ENCODE measurements at regions not wholly inside any gene's neighbourhood (a gene's known extent, or its start where the extent isn't known, plus 50 kb on each side); places are given as distances from the start of the nearest gene placed in this dataset.

- Histone ChIP-seq H3K9ac (ENCODE audit: insufficient read depth, low read depth, low read length) (no peak overlapping the region), H3K79me2 (ENCODE audit: insufficient read depth, low read length) (no peaks in the 10 kb centered on the region), H3K36me3 (replicated peaks in 1 of 2; ENCODE audit: control insufficient read depth in 1 of 2, insufficient read depth in 2 of 2, low read length in 2 of 2) (no peaks in the 10 kb centered on the region), H3K4me1 (ENCODE audit: insufficient read depth, low read length) (no peaks in the 10 kb centered on the region), H4K20me1 (ENCODE audit: insufficient read depth, low read length) (no peaks in the 10 kb centered on the region), H3K4me3 (replicated peaks in 1 of 3; ENCODE audit: insufficient read depth in 1 of 3, low read depth in 2 of 3, low read length in 3 of 3) (no peak overlapping the region), H3K27me3 (ENCODE audit: control insufficient read depth in 1 of 2, insufficient read depth in 2 of 2, low read length in 2 of 2) (no peaks in the 10 kb centered on the region), H2AFZ (ENCODE audit: low read length) (no peak overlapping the region), H3K4me2 (ENCODE audit: low read depth, low read length) (no peak overlapping the region), H3K27ac (ENCODE audit: extremely low read length, insufficient read depth, low read length) (no peak overlapping the region), H3K9me3 (ENCODE audit: low read length) (no peaks in the 10 kb centered on the region)
- in situ Hi-C loops (cut with HindIII; ENCODE audit: extremely low pct_ligation_motif_present, low pct_unique_long_range_greater_than_20kb) (no loop called here), intact Hi-C loops (cut with micrococcal nuclease; ENCODE audit: unreplicated experiment) (no loop called here)
- ChIA-PET CTCF (ENCODE audit: low intra/inter-chr PET ratio, low total read pairs) (no interaction called here), POLR2A (no interaction called here)
- no TSS peak for BruUV-seq (replicated peaks)
- TF ChIP-seq SETDB1 (CRISPR knock-in tag; IDR thresholded peaks at IDR 0.05; ENCODE audit: borderline replicate concordance) (no peak), ZNF484 (CRISPR knock-in tag; IDR thresholded peaks at IDR 0.05; ENCODE audit: borderline replicate concordance, low read depth) (no peak), ZNF652 (CRISPR knock-in tag; IDR thresholded peaks at IDR 0.05; ENCODE audit: borderline replicate concordance, low read depth) (no peak), CBX5 (CRISPR knock-in tag; IDR thresholded peaks at IDR 0.05; ENCODE audit: borderline replicate concordance) (no peak), TSC22D2 (CRISPR knock-in tag; IDR thresholded peaks at IDR 0.05; ENCODE audit: borderline replicate concordance) (no peak), STAG1 (CRISPR knock-in tag; IDR thresholded peaks at IDR 0.05) (no peak), ISX (CRISPR knock-in tag; conservative IDR thresholded peaks at IDR 0.05) (no peak), ZNF282 (IDR thresholded peaks at IDR 0.05; ENCODE audit: partially characterized antibody) (no peak), ZNF777 (CRISPR knock-in tag; IDR thresholded peaks at IDR 0.05) (no peak), AGO2 (optimal IDR thresholded peaks at IDR 0.05; ENCODE audit: low read depth, low read length) (no peak), ZNF772 (CRISPR knock-in tag; IDR thresholded peaks at IDR 0.05) (no peak), ZNF816 (CRISPR knock-in tag; IDR thresholded peaks at IDR 0.05; ENCODE audit: borderline replicate concordance) (no peak), ZNF136 (CRISPR knock-in tag; IDR thresholded peaks at IDR 0.05; ENCODE audit: low read depth) (no peak), ZBTB3 (CRISPR knock-in tag; IDR thresholded peaks at IDR 0.05; ENCODE audit: borderline replicate concordance, low read depth) (no peak), PAF1 (CRISPR knock-in tag; IDR thresholded peaks at IDR 0.05) (no peak), HDAC2 (CRISPR knock-in tag; IDR thresholded peaks at IDR 0.05) (no peak), RFXANK (CRISPR knock-in tag; IDR thresholded peaks at IDR 0.05) (no peak), FLYWCH1 (CRISPR knock-in tag; IDR thresholded peaks at IDR 0.05) (no peak)
- TF ChIP-seq, protein P1, sequence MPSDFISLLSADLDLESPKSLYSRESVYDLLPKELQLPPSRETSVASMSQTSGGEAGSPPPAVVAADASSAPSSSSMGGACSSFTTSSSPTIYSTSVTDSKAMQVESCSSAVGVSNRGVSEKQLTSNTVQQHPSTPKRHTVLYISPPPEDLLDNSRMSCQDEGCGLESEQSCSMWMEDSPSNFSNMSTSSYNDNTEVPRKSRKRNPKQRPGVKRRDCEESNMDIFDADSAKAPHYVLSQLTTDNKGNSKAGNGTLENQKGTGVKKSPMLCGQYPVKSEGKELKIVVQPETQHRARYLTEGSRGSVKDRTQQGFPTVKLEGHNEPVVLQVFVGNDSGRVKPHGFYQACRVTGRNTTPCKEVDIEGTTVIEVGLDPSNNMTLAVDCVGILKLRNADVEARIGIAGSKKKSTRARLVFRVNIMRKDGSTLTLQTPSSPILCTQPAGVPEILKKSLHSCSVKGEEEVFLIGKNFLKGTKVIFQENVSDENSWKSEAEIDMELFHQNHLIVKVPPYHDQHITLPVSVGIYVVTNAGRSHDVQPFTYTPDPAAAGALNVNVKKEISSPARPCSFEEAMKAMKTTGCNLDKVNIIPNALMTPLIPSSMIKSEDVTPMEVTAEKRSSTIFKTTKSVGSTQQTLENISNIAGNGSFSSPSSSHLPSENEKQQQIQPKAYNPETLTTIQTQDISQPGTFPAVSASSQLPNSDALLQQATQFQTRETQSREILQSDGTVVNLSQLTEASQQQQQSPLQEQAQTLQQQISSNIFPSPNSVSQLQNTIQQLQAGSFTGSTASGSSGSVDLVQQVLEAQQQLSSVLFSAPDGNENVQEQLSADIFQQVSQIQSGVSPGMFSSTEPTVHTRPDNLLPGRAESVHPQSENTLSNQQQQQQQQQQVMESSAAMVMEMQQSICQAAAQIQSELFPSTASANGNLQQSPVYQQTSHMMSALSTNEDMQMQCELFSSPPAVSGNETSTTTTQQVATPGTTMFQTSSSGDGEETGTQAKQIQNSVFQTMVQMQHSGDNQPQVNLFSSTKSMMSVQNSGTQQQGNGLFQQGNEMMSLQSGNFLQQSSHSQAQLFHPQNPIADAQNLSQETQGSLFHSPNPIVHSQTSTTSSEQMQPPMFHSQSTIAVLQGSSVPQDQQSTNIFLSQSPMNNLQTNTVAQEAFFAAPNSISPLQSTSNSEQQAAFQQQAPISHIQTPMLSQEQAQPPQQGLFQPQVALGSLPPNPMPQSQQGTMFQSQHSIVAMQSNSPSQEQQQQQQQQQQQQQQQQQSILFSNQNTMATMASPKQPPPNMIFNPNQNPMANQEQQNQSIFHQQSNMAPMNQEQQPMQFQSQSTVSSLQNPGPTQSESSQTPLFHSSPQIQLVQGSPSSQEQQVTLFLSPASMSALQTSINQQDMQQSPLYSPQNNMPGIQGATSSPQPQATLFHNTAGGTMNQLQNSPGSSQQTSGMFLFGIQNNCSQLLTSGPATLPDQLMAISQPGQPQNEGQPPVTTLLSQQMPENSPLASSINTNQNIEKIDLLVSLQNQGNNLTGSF (CRISPR knock-in tag; IDR thresholded peaks at IDR 0.05) = no peak
- ATAC-seq (no peak), FAIRE-seq (no peak), DNase-seq (ENCODE audit: low spot score) (no peak)
- 3% methylated on average over 1 of the region's 1 CpG for WGBS (ENCODE audit: low lambda C conversion rate)
Observed at GRCh38 chr13:74678308-74678965, 544.2 kb upstream of the KLF12 start.
